ENCODE measurements at regions not wholly inside any gene's neighbourhood (a gene's known extent, or its start where the extent isn't known, plus 50 kb on each side); places are given as distances from the start of the nearest gene placed in this dataset.

GRCh38 chr5:117973785-117974184 lies 1014.6 kb downstream of the DTWD2 start:
- no peak for TF ChIP-seq POLR2A (IDR thresholded peaks at IDR 0.05; ENCODE audit: low read depth, low read length)
- no peak for TF ChIP-seq CEBPB (IDR thresholded peaks at IDR 0.05; ENCODE audit: borderline replicate concordance in 1 of 2, low read depth in 2 of 2, low read length in 2 of 2)
- TF ChIP-seq SMAD5 (IDR thresholded peaks at IDR 0.05; ENCODE audit: low read depth) = no peak
- TF ChIP-seq CTCF (IDR thresholded peaks at IDR 0.05 in 2 of 3, conservative IDR thresholded peaks at IDR 0.05 in 1 of 3; ENCODE audit: control insufficient read depth in 2 of 3, extremely low read depth in 1 of 3, insufficient read depth in 1 of 3, low read depth in 3 of 3, low read length in 3 of 3) = no peak
- no peak for TF ChIP-seq CUX1 (IDR thresholded peaks at IDR 0.05; ENCODE audit: insufficient replicate concordance, low read depth, low read length)
- TF ChIP-seq ASH2L (IDR thresholded peaks at IDR 0.05; ENCODE audit: borderline replicate concordance, low read depth) = no peak
- no peak for TF ChIP-seq USF2 (IDR thresholded peaks at IDR 0.05; ENCODE audit: borderline replicate concordance, low read depth, low read length)
- no peak for TF ChIP-seq SUZ12 (IDR thresholded peaks at IDR 0.05; ENCODE audit: unreplicated experiment)
- TF ChIP-seq CREM (IDR thresholded peaks at IDR 0.05; ENCODE audit: low read depth) = no peak
- no peak for TF ChIP-seq NFIC (IDR thresholded peaks at IDR 0.05; ENCODE audit: low read depth, low read length)
- no peak for TF ChIP-seq ELK1 (IDR thresholded peaks at IDR 0.05; ENCODE audit: low read depth, low read length)
- TF ChIP-seq EZH2 (IDR thresholded peaks at IDR 0.05; ENCODE audit: borderline replicate concordance, control insufficient read depth, low read depth, low read length) = no peak
- no peak for TF ChIP-seq POLR2AphosphoS2 (IDR thresholded peaks at IDR 0.05; ENCODE audit: low read depth, low read length)
- TF ChIP-seq CREB1 (IDR thresholded peaks at IDR 0.05; ENCODE audit: low read depth) = no peak

All from GM12878 (cell line).